Cardiac fibroblast (primary cell): ENCODE measurements at regions not wholly inside any gene's neighbourhood (a gene's known extent, or its start where the extent isn't known, plus 50 kb on each side); places are given as distances from the start of the nearest gene placed in this dataset.
"Not testable (repeated sequence)": the region's sequence is repeated elsewhere in the genome, so short reads cannot be mapped to it uniquely, and the experiment has no call there.

Experiments used
- DNase-seq, 2 donors: peaks; one replicate each; pipeline versions ENCODE4 v3.0.0 to v3.0.0-alpha.2; 2010; ENCODE audit warnings: low read depth in 2 of 2
- H3K4me3 ChIP-seq, 2 donors: replicated peaks in 1 of 2; 1 replicate in 1 of 2; 2 replicates in 1 of 2; pipeline ENCODE4 v1.5.1; 2011; ENCODE audit warnings: low read depth in 2 of 2, low read length in 2 of 2, mild to moderate bottlenecking in 2 of 2, moderate library complexity in 1 of 2
- CTCF ChIP-seq: IDR thresholded peaks from one replicate; pipeline ENCODE4 v1.5.1; 2011; ENCODE audit warnings: low read depth, mild to moderate bottlenecking, low read length, inconsistent platforms

GRCh38 chr1:213618094-213618493 lies 369.7 kb upstream of the PROX1 start:
- no peak for TF ChIP-seq CTCF
- no peak overlapping the region for H3K4me3 ChIP-seq
- DNase-seq: no peak

GRCh38 chr1:213619026-213619425 lies 368.7 kb upstream of the PROX1 start:
- TF ChIP-seq CTCF: no peak
- no peak for DNase-seq
- no peak overlapping the region for H3K4me3 ChIP-seq

GRCh38 chr1:213621077-213621476 lies 366.7 kb upstream of the PROX1 start:
- DNase-seq: no peak
- H3K4me3 ChIP-seq: no peak overlapping the region
- TF ChIP-seq CTCF: no peak

- TF ChIP-seq CTCF: no peak
- no peak overlapping the region for H3K4me3 ChIP-seq
- DNase-seq: no peak
Observed at GRCh38 chr1:213622365-213623063, 365.3 kb upstream of the PROX1 start.

- no peak for TF ChIP-seq CTCF
- no peak for DNase-seq
- no peak overlapping the region for H3K4me3 ChIP-seq
Observed at GRCh38 chr1:213623064-213623581, 364.6 kb upstream of the PROX1 start.

- no peak for TF ChIP-seq CTCF
- H3K4me3 ChIP-seq: no peak overlapping the region
- no peak for DNase-seq
Observed at GRCh38 chr1:213623862-213624261, 363.9 kb upstream of the PROX1 start.

GRCh38 chr1:213636778-213637177 lies 351.0 kb upstream of the PROX1 start:
- not testable (repeated sequence) for DNase-seq, H3K4me3 ChIP-seq
